Nephron (organoid): ENCODE measurements at regions not wholly inside any gene's neighbourhood (a gene's known extent, or its start where the extent isn't known, plus 50 kb on each side); places are given as distances from the start of the nearest gene placed in this dataset.

ENCODE experiments used
- H3K27ac Mint-ChIP-seq, 3 experiments: 2 replicates each; pipeline ENCODE4 v1.8.0; 2020; ENCODE audit warnings: mixed read lengths in 3 of 3, mild to moderate bottlenecking in 2 of 3, moderate library complexity in 1 of 3
- H3K27me3 Mint-ChIP-seq: 2 replicates; pipeline ENCODE4 v1.8.0; 2021; ENCODE audit warnings: low read depth, mild to moderate bottlenecking, moderate library complexity, mixed read lengths
- H3K36me3 Mint-ChIP-seq: 2 replicates; pipeline ENCODE4 v1.8.0; 2020; ENCODE audit warnings: low read depth, mixed read lengths
- H3K4me1 Mint-ChIP-seq: 2 replicates; pipeline ENCODE4 v1.8.0; 2020; ENCODE audit warnings: mixed read lengths
- H3K4me3 Mint-ChIP-seq, 3 experiments: 2 replicates each; pipeline ENCODE4 v1.8.0; 2020; ENCODE audit warnings: mild to moderate bottlenecking in 3 of 3, mixed read lengths in 3 of 3, moderate library complexity in 2 of 3
- H3K9me3 Mint-ChIP-seq: 2 replicates; pipeline ENCODE4 v1.8.0; 2020; ENCODE audit warnings: mixed read lengths
- CTCF ChIP-seq, 3 experiments: fragments of 200-600 bp; sonication (generic); IDR thresholded peaks; one replicate each; pipeline ENCODE4 v1.5.0; 2021; ENCODE audit warnings: antibody characterized with exemption in 3 of 3; ENCODE audit not compliant: unreplicated experiment in 3 of 3

- Mint-ChIP-seq H3K4me3 (no peak overlapping the region), H3K4me1 (no peaks in the 10 kb centered on the region), H3K36me3 (no peaks in the 10 kb centered on the region), H3K27me3 (peaks cover 9% of the 10 kb centered on the region), H3K9me3 (peaks cover 11% of the 10 kb centered on the region), H3K27ac (no peak overlapping the region)
- no peak for TF ChIP-seq CTCF (IDR thresholded peaks at IDR 0.05; ENCODE audit: unreplicated experiment in 3 of 3)
These were observed 77.5 kb downstream of the HTR5A start for GRCh38 chr7:155147624-155148023.

- TF ChIP-seq CTCF (IDR thresholded peaks at IDR 0.05; ENCODE audit: unreplicated experiment in 3 of 3), result no peak
- H3K4me1 Mint-ChIP-seq, result no peaks in the 10 kb centered on the region
- H3K27ac Mint-ChIP-seq, result no peak overlapping the region
- H3K27me3 Mint-ChIP-seq, result no peaks in the 10 kb centered on the region
- peaks cover 17% of the 10 kb centered on the region for H3K9me3 Mint-ChIP-seq
- no peak overlapping the region for H3K4me3 Mint-ChIP-seq
- H3K36me3 Mint-ChIP-seq, result no peaks in the 10 kb centered on the region
These were observed 83.6 kb downstream of the HTR5A start for GRCh38 chr7:155153676-155154075.

GRCh38 chr7:155154586-155154985, 84.5 kb downstream of the HTR5A start:
- Mint-ChIP-seq H3K4me3 (no peak overlapping the region), H3K27ac (no peak overlapping the region), H3K9me3 (peaks cover 15% of the 10 kb centered on the region), H3K27me3 (no peaks in the 10 kb centered on the region), H3K4me1 (no peaks in the 10 kb centered on the region), H3K36me3 (no peaks in the 10 kb centered on the region)
- no peak for TF ChIP-seq CTCF (IDR thresholded peaks at IDR 0.05; ENCODE audit: unreplicated experiment in 3 of 3)

GRCh38 chr7:155161690-155162089, 91.6 kb downstream of the HTR5A start:
- H3K4me3 Mint-ChIP-seq, result no peak overlapping the region
- TF ChIP-seq CTCF (IDR thresholded peaks at IDR 0.05; ENCODE audit: unreplicated experiment in 3 of 3), result no peak

GRCh38 chr7:155162422-155162821, 92.3 kb downstream of the HTR5A start:
- no peaks in the 10 kb centered on the region for H3K36me3 Mint-ChIP-seq
- no peaks in the 10 kb centered on the region for H3K9me3 Mint-ChIP-seq
- peaks cover 14% of the 10 kb centered on the region for H3K27me3 Mint-ChIP-seq
- no peak for TF ChIP-seq CTCF (IDR thresholded peaks at IDR 0.05; ENCODE audit: unreplicated experiment in 3 of 3)
- no peaks in the 10 kb centered on the region for H3K4me1 Mint-ChIP-seq
- H3K27ac Mint-ChIP-seq, result no peak overlapping the region
- no peak overlapping the region for H3K4me3 Mint-ChIP-seq

More at GRCh38 chr7:155161690-155162089, 91.6 kb downstream of the HTR5A start:
- peaks cover 3% of the 10 kb centered on the region for H3K9me3 Mint-ChIP-seq
- H3K27ac Mint-ChIP-seq, result no peak overlapping the region
- peaks cover 14% of the 10 kb centered on the region for H3K27me3 Mint-ChIP-seq
- H3K36me3 Mint-ChIP-seq, result no peaks in the 10 kb centered on the region
- no peaks in the 10 kb centered on the region for H3K4me1 Mint-ChIP-seq

GRCh38 chr7:155163696-155164095, 93.6 kb downstream of the HTR5A start:
- H3K4me3 Mint-ChIP-seq, result no peak overlapping the region
- no peaks in the 10 kb centered on the region for H3K4me1 Mint-ChIP-seq
- H3K27me3 Mint-ChIP-seq, result peaks cover 14% of the 10 kb centered on the region
- TF ChIP-seq CTCF (IDR thresholded peaks at IDR 0.05; ENCODE audit: unreplicated experiment in 3 of 3), result no peak
- no peaks in the 10 kb centered on the region for H3K36me3 Mint-ChIP-seq
- H3K27ac Mint-ChIP-seq, result no peak overlapping the region
- no peaks in the 10 kb centered on the region for H3K9me3 Mint-ChIP-seq
